ENCODE measurements at regions not wholly inside any gene's neighbourhood (a gene's known extent, or its start where the extent isn't known, plus 50 kb on each side); places are given as distances from the start of the nearest gene placed in this dataset.

- TF ChIP-seq CTCF (IDR thresholded peaks at IDR 0.05; ENCODE audit: low read length) (no peak), EZH2 (optimal IDR thresholded peaks at IDR 0.05; ENCODE audit: low read depth, low read length) (no peak)
Measured at GRCh38 chr5:65094279-65094678, 325.5 kb downstream of the CWC27 start.

Measured in MM.1S (cell line).